WTC11 (cell line): ENCODE measurements at regions not wholly inside any gene's neighbourhood (a gene's known extent, or its start where the extent isn't known, plus 50 kb on each side); places are given as distances from the start of the nearest gene placed in this dataset.

ENCODE experiments used
- ATAC-seq: fragments of 200-7000 bp; cut with Tn5 transposase; 2 replicates; pipeline ENCODE4 v1.10.0; 2021; ENCODE audit warnings: mild to moderate bottlenecking, moderate library complexity
- CTCF ChIA-PET: fragments of 300-600 bp; sonication (Branson Sonifier 250); formaldehyde crosslinking; loops from one replicate; lab custom pipeline; 2021; ENCODE audit warnings: antibody characterized with exemption; lab: Charles Lee
- POLR2A ChIA-PET: fragments of 350-600 bp; sonication (Branson Sonifier 250); formaldehyde crosslinking; loops from one replicate; lab custom pipeline; 2021; ENCODE audit warnings: antibody characterized with exemption; lab: Charles Lee
- DNase-seq: peaks from one replicate; pipeline ENCODE4 v3.0.0; 2021; ENCODE audit warnings: low spot score
- H3K27ac Mint-ChIP-seq: 2 replicates; pipeline ENCODE4 v1.8.0; 2021; ENCODE audit warnings: mixed read lengths
- H3K27me3 Mint-ChIP-seq: 2 replicates; pipeline ENCODE4 v1.8.0; 2021; ENCODE audit warnings: low read depth, mild to moderate bottlenecking, moderate library complexity, mixed read lengths
- H3K36me3 Mint-ChIP-seq: 2 replicates; pipeline ENCODE4 v1.8.0; 2021; ENCODE audit warnings: mixed read lengths
- H3K4me1 Mint-ChIP-seq: 2 replicates; pipeline ENCODE4 v1.8.0; 2022; ENCODE audit warnings: mixed read lengths
- H3K4me3 Mint-ChIP-seq: 2 replicates; pipeline ENCODE4 v1.8.0; 2021; ENCODE audit warnings: mild to moderate bottlenecking, moderate library complexity, mixed read lengths
- H3K9me3 Mint-ChIP-seq: 2 replicates; pipeline ENCODE4 v1.8.0; 2021; ENCODE audit warnings: mixed read lengths
- CBFB ChIP-seq: sonication (generic); formaldehyde crosslinking; IDR thresholded peaks from 2 replicates; pipeline ENCODE4 v1.8.1; 2022; ENCODE audit warnings: mild to moderate bottlenecking, low read depth, missing genetic modification reagents
- CREB1 ChIP-seq: sonication (generic); formaldehyde crosslinking; IDR thresholded peaks from 2 replicates; pipeline ENCODE4 v1.8.0; 2023; ENCODE audit warnings: mild to moderate bottlenecking, missing genetic modification reagents
- CREM ChIP-seq: sonication (generic); formaldehyde crosslinking; IDR thresholded peaks from 2 replicates; pipeline ENCODE4 v1.8.1; 2022; ENCODE audit warnings: mild to moderate bottlenecking, missing genetic modification reagents, moderate library complexity
- E2F4 ChIP-seq: sonication (generic); formaldehyde crosslinking; IDR thresholded peaks from 2 replicates; pipeline ENCODE4 v1.8.1; 2022; ENCODE audit warnings: low read depth, mild to moderate bottlenecking, moderate library complexity, missing genetic modification reagents, borderline replicate concordance
- E2F5 ChIP-seq: sonication (generic); formaldehyde crosslinking; IDR thresholded peaks from 2 replicates; pipeline ENCODE4 v1.8.1; 2022; ENCODE audit warnings: mild to moderate bottlenecking, moderate library complexity, missing genetic modification reagents
- ETV6 ChIP-seq: sonication (generic); formaldehyde crosslinking; IDR thresholded peaks from 2 replicates; pipeline ENCODE4 v1.8.1; 2022; ENCODE audit warnings: mild to moderate bottlenecking, missing genetic modification reagents
- FOXP4 ChIP-seq: sonication (generic); formaldehyde crosslinking; IDR thresholded peaks from 2 replicates; pipeline ENCODE4 v1.8.0; 2022; ENCODE audit warnings: mild to moderate bottlenecking, missing genetic modification reagents
- GTF2I ChIP-seq: fragments of 250-450 bp; sonication (Bioruptor Pico); conservative IDR thresholded peaks from 2 replicates; pipeline ENCODE4 v1.4.0; 2021; ENCODE audit warnings: mild to moderate bottlenecking
- JAZF1 ChIP-seq: fragments of 250-450 bp; sonication (Bioruptor Pico); IDR thresholded peaks from 2 replicates; pipeline ENCODE4 v1.9.0; 2021; ENCODE audit warnings: moderate library complexity, mild to moderate bottlenecking, inconsistent platforms
- JUN ChIP-seq: sonication (generic); formaldehyde crosslinking; IDR thresholded peaks from 2 replicates; pipeline ENCODE4 v1.8.0; 2023; ENCODE audit warnings: mild to moderate bottlenecking, missing genetic modification reagents
- MYBL2 ChIP-seq: sonication (generic); formaldehyde crosslinking; IDR thresholded peaks from 2 replicates; pipeline ENCODE4 v1.8.1; 2023; ENCODE audit warnings: mild to moderate bottlenecking, moderate library complexity, missing genetic modification reagents
- PREB ChIP-seq: sonication (generic); formaldehyde crosslinking; IDR thresholded peaks from 2 replicates; pipeline ENCODE4 v1.8.1; 2022; ENCODE audit warnings: mild to moderate bottlenecking, missing genetic modification reagents, moderate library complexity, borderline replicate concordance
- RELA ChIP-seq: sonication (generic); formaldehyde crosslinking; IDR thresholded peaks from 2 replicates; pipeline ENCODE4 v1.8.1; 2022; ENCODE audit warnings: missing genetic modification reagents, mild to moderate bottlenecking, borderline replicate concordance
- TEAD1 ChIP-seq: sonication (generic); formaldehyde crosslinking; IDR thresholded peaks from 2 replicates; pipeline ENCODE4 v1.8.0; 2022; ENCODE audit warnings: mild to moderate bottlenecking, missing genetic modification reagents
- USF1 ChIP-seq: sonication (generic); formaldehyde crosslinking; IDR thresholded peaks from 2 replicates; pipeline ENCODE4 v1.8.0; 2022; ENCODE audit warnings: mild to moderate bottlenecking, missing genetic modification reagents
- ZNF232 ChIP-seq: sonication (generic); formaldehyde crosslinking; IDR thresholded peaks from 2 replicates; pipeline ENCODE4 v1.8.0; 2022; ENCODE audit warnings: mild to moderate bottlenecking, missing genetic modification reagents
- ZNF263 ChIP-seq: sonication (generic); formaldehyde crosslinking; IDR thresholded peaks from 2 replicates; pipeline ENCODE4 v1.8.1; 2022; ENCODE audit warnings: low read depth, mild to moderate bottlenecking, moderate library complexity, missing genetic modification reagents
- ZNF317 ChIP-seq: sonication (generic); formaldehyde crosslinking; IDR thresholded peaks from 2 replicates; pipeline ENCODE4 v1.8.1; 2023; ENCODE audit warnings: low read depth, mild to moderate bottlenecking, moderate library complexity, missing genetic modification reagents, borderline replicate concordance
- ZNF425 ChIP-seq: fragments of 250-450 bp; sonication (Bioruptor Pico); conservative IDR thresholded peaks from 2 replicates; pipeline ENCODE4 v1.9.0; 2021; ENCODE audit warnings: mild to moderate bottlenecking
- TF ChIP-seq, protein P1 (sequence below): sonication (generic); formaldehyde crosslinking; IDR thresholded peaks from 2 replicates; pipeline ENCODE4 v1.8.0; 2022; ENCODE audit warnings: mild to moderate bottlenecking, missing genetic modification reagents

GRCh38 chr15:38068626-38069391, 134.4 kb downstream of the TMCO5A start:
- Mint-ChIP-seq H3K4me3 (no peak overlapping the region), H3K4me1 (peaks cover 46% of the 10 kb centered on the region), H3K27me3 (peaks cover 48% of the 10 kb centered on the region), H3K9me3 (no peaks in the 10 kb centered on the region), H3K36me3 (no peaks in the 10 kb centered on the region), H3K27ac (no peak overlapping the region)
- ATAC-seq (no peak), DNase-seq (no peak)
- CTCF ChIA-PET: interaction anchor here (1.1 kb wide), 1 partner anchor 10 kb away, joined by 3 read pairs; no protein-coding TSS in a partner anchor
- POLR2A ChIA-PET: interaction anchor here (0.6 to 1.6 kb wide), 2 partner anchors 129 to 183 kb away, joined by 4 to 8 read pairs; no protein-coding TSS in a partner anchor
- TF ChIP-seq, protein P1, sequence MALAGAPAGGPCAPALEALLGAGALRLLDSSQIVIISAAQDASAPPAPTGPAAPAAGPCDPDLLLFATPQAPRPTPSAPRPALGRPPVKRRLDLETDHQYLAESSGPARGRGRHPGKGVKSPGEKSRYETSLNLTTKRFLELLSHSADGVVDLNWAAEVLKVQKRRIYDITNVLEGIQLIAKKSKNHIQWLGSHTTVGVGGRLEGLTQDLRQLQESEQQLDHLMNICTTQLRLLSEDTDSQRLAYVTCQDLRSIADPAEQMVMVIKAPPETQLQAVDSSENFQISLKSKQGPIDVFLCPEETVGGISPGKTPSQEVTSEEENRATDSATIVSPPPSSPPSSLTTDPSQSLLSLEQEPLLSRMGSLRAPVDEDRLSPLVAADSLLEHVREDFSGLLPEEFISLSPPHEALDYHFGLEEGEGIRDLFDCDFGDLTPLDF: no peak
- TF ChIP-seq ZNF425 (CRISPR knock-in tag): no peak
- no peak for TF ChIP-seq CREM
- TF ChIP-seq E2F5 (CRISPR knock-in tag): no peak
- TF ChIP-seq JAZF1 (CRISPR knock-in tag): no peak
- no peak for TF ChIP-seq MYBL2
- no peak for TF ChIP-seq ETV6 (CRISPR knock-in tag)

DNA sequence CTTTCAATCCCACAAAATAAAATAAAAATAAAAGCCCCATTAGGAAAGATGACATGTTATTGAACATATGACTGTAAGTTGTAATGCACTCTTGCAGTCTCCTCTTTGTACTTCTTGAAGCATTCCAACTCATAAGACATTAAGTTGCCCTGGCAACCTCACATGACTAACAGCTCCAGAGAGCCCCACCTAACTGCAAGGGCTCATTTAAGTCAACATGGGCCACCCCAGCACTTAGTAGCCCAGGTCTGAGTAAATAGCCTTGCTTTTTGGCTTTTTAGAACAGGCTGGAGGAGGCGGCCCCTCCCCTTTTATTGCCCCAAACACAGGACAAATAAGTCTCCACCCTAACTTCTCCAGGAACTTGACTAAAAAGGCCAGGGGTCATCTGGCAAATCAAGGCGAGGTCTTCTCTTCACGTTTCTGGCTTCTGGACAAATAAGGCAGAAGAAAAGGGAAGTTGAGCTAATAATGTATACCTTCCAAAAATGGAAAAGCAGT, 135.1 kb downstream of the TMCO5A start:
- no peak overlapping the region for H3K4me3 Mint-ChIP-seq
- H3K36me3 Mint-ChIP-seq: no peaks in the 10 kb centered on the region
- no peaks in the 10 kb centered on the region for H3K9me3 Mint-ChIP-seq
- ChIA-PET POLR2A (interaction anchor here (1.6 kb wide), 1 partner anchor 182 kb away, joined by 8 read pairs; no protein-coding TSS in a partner anchor), CTCF (interaction anchor here (1.1 kb wide), 1 partner anchor 10 kb away, joined by 3 read pairs; no protein-coding TSS in a partner anchor)
- H3K27me3 Mint-ChIP-seq: peaks cover 55% of the 10 kb centered on the region
- no peak overlapping the region for H3K27ac Mint-ChIP-seq
- ATAC-seq (no peak), DNase-seq (no peak)
- peaks cover 53% of the 10 kb centered on the region for H3K4me1 Mint-ChIP-seq
- TF ChIP-seq CREB1 (CRISPR knock-in tag) (no peak), JUN (CRISPR knock-in tag) (no peak), USF1 (no peak), E2F5 (CRISPR knock-in tag) (no peak), E2F4 (CRISPR knock-in tag) (no peak), PREB (CRISPR knock-in tag) (no peak), ZNF263 (CRISPR knock-in tag) (no peak), TEAD1 (CRISPR knock-in tag) (no peak), CBFB (no peak), MYBL2 (no peak), GTF2I (CRISPR knock-in tag) (no peak), ZNF232 (CRISPR knock-in tag) (no peak), ZNF317 (CRISPR knock-in tag) (no peak), FOXP4 (CRISPR knock-in tag) (no peak), RELA (CRISPR knock-in tag) (no peak)
